Mucosa of descending colon (tissue), 3 donors: ENCODE measurements at regions not wholly inside any gene's neighbourhood (a gene's known extent, or its start where the extent isn't known, plus 50 kb on each side); places are given as distances from the start of the nearest gene placed in this dataset.

Experiments used
- ATAC-seq: fragments of 200-7000 bp; cut with Tn5 transposase; one replicate; pipeline ENCODE4 v1.9.1; 2020; ENCODE audit warnings: mild to moderate bottlenecking, moderate library complexity
- DNase-seq, 3 donors: peaks; one replicate each; pipeline ENCODE4 v3.0.0-alpha.2; 2020
- H3K36me3 ChIP-seq: fragments of 200-600 bp; one replicate; pipeline ENCODE4 v1.8.0; 2021; ENCODE audit warnings: low read depth, mild to moderate bottlenecking
- H3K4me1 ChIP-seq: fragments of 200-600 bp; one replicate; pipeline ENCODE4 v1.8.0; 2021; ENCODE audit warnings: low read depth, mild to moderate bottlenecking
- H3K4me3 ChIP-seq: fragments of 200-600 bp; one replicate; pipeline ENCODE4 v1.8.0; 2021; ENCODE audit warnings: mild to moderate bottlenecking
- H3K9me3 ChIP-seq: fragments of 200-600 bp; one replicate; pipeline ENCODE4 v1.8.0; 2021; ENCODE audit warnings: mild to moderate bottlenecking
- CTCF ChIP-seq: fragments of 200-600 bp; IDR thresholded peaks from one replicate; pipeline ENCODE4 v1.8.0; 2022; ENCODE audit warnings: antibody characterized with exemption, mild to moderate bottlenecking
- intact Hi-C, 2 donors: fragments of 100-400 bp; cut with DNase I in 1 of 2; cut with micrococcal nuclease in 1 of 2; formaldehyde crosslinking; loops; one replicate each; pipeline versions ENCODE4 v1.11.0 to v1.11.1; 2022; cut with DNase I, micrococcal nuclease
- donor health status: DM: no; HTN: no; CAD: no; lungs with moderate emphysema.
- donor health status: DM: no; HTN: no; CAD: no.
- donor health status: DM: no; HTN: yes; CAD: no.

GRCh38 chr1:221416723-221417122, 325.2 kb downstream of the DUSP10 start:
- Histone ChIP-seq H3K36me3 (no peaks in the 10 kb centered on the region), H3K4me3 (no peak overlapping the region), H3K9me3 (no peaks in the 10 kb centered on the region), H3K4me1 (no peaks in the 10 kb centered on the region)
- no peak for DNase-seq
- no peak for ATAC-seq
- TF ChIP-seq CTCF: no peak
- intact Hi-C loops: no loop called here

- Histone ChIP-seq H3K4me1 (no peaks in the 10 kb centered on the region), H3K36me3 (no peaks in the 10 kb centered on the region), H3K4me3 (no peak overlapping the region), H3K9me3 (no peaks in the 10 kb centered on the region)
- no peak for DNase-seq
- no peak for ATAC-seq
- intact Hi-C loops: no loop called here
- no peak for TF ChIP-seq CTCF
These were observed 323.5 kb downstream of the DUSP10 start for GRCh38 chr1:221418346-221418745.

- H3K36me3 ChIP-seq: no peaks in the 10 kb centered on the region
- ATAC-seq: no peak
- no peak for TF ChIP-seq CTCF
These were observed 322.3 kb downstream of the DUSP10 start for GRCh38 chr1:221419513-221420095.

GRCh38 chr1:221429264-221429663, 312.6 kb downstream of the DUSP10 start:
- DNase-seq: no peak
- peaks cover 5% of the 10 kb centered on the region for H3K9me3 ChIP-seq
- TF ChIP-seq CTCF: no peak
- intact Hi-C loops: no loop called here
- no peak for ATAC-seq
- no peaks in the 10 kb centered on the region for H3K4me1 ChIP-seq
- H3K36me3 ChIP-seq: no peaks in the 10 kb centered on the region
- no peak overlapping the region for H3K4me3 ChIP-seq

More at GRCh38 chr1:221419513-221420095, 322.3 kb downstream of the DUSP10 start:
- no peak for DNase-seq
- H3K9me3 ChIP-seq: no peaks in the 10 kb centered on the region
- H3K4me3 ChIP-seq: no peak overlapping the region
- H3K4me1 ChIP-seq: no peaks in the 10 kb centered on the region
- intact Hi-C loops: no loop called here

- intact Hi-C loops: loop anchor here (10.0 kb wide), 2 partner anchors 166 to 556 kb away; partner anchors contain the start of gene HLX (in 1 of the 2)
- H3K36me3 ChIP-seq: no peaks in the 10 kb centered on the region
- DNase-seq: no peak
- no peak for ATAC-seq
- TF ChIP-seq CTCF: no peak
- no peaks in the 10 kb centered on the region for H3K4me1 ChIP-seq
- peaks cover 5% of the 10 kb centered on the region for H3K9me3 ChIP-seq
- no peak overlapping the region for H3K4me3 ChIP-seq
These were observed 311.5 kb downstream of the DUSP10 start for GRCh38 chr1:221430152-221430960.
